H9 (cell line): ENCODE measurements at regions not wholly inside any gene's neighbourhood (a gene's known extent, or its start where the extent isn't known, plus 50 kb on each side); places are given as distances from the start of the nearest gene placed in this dataset.

Experiments used
- DNase-seq: peaks from one replicate; pipeline ENCODE4 v3.0.0-alpha.2; 2017
- H2AFZ ChIP-seq: one replicate; pipeline ENCODE4 v1.6.1; 2013; ENCODE audit warnings: mild to moderate bottlenecking, low read length, control low read depth, moderate library complexity
- H2AK5ac ChIP-seq: 2 replicates; pipeline ENCODE4 v1.6.1; 2013; ENCODE audit warnings: low read length, control low read depth, mixed read lengths; ENCODE audit not compliant: insufficient read length
- H2BK120ac ChIP-seq: one replicate; pipeline ENCODE4 v1.6.1; 2013; ENCODE audit warnings: low read depth, mild to moderate bottlenecking, low read length, control low read depth, inconsistent platforms; ENCODE audit not compliant: poor library complexity, severe bottlenecking
- H2BK12ac ChIP-seq: 2 replicates; pipeline ENCODE4 v1.6.1; 2013; ENCODE audit warnings: low read length, control low read depth, mixed read lengths, low read depth; ENCODE audit not compliant: insufficient read length
- H2BK15ac ChIP-seq: 2 replicates; pipeline ENCODE4 v1.6.1; 2013; ENCODE audit warnings: low read depth, low read length, control low read depth
- H2BK20ac ChIP-seq: one replicate; pipeline ENCODE4 v1.6.1; 2013; ENCODE audit warnings: low read depth, mild to moderate bottlenecking, low read length, control low read depth, inconsistent platforms; ENCODE audit not compliant: poor library complexity, severe bottlenecking
- H2BK5ac ChIP-seq: 2 replicates; pipeline ENCODE4 v1.6.1; 2013; ENCODE audit warnings: low read length, control low read depth, mixed read lengths; ENCODE audit not compliant: insufficient read length
- H3K14ac ChIP-seq: 2 replicates; pipeline ENCODE4 v1.6.1; 2013; ENCODE audit warnings: low read length, control low read depth; ENCODE audit not compliant: insufficient read depth
- H3K18ac ChIP-seq: 2 replicates; pipeline ENCODE4 v1.6.1; 2013; ENCODE audit warnings: low read depth, mild to moderate bottlenecking, mixed read lengths, low read length, control low read depth; ENCODE audit not compliant: insufficient read length
- H3K23ac ChIP-seq: 2 replicates; pipeline ENCODE4 v1.6.1; 2013; ENCODE audit warnings: low read length, control low read depth, mixed read lengths, low read depth; ENCODE audit not compliant: insufficient read length
- H3K23me2 ChIP-seq: 2 replicates; pipeline ENCODE4 v1.6.1; 2013; ENCODE audit warnings: low read depth, mild to moderate bottlenecking, mixed read lengths, low read length, control low read depth; ENCODE audit not compliant: insufficient read length, poor library complexity, severe bottlenecking
- H3K27ac ChIP-seq: 2 replicates; pipeline ENCODE4 v1.5.1; 2013; ENCODE audit warnings: low read length, control low read depth, mixed read lengths, low read depth; ENCODE audit not compliant: insufficient read length
- H3K27me3 ChIP-seq: 2 replicates; pipeline ENCODE4 v1.6.1; 2013; ENCODE audit warnings: low read length, control low read depth, inconsistent platforms; ENCODE audit not compliant: insufficient read depth
- H3K4ac ChIP-seq: 2 replicates; pipeline ENCODE4 v1.6.1; 2013; ENCODE audit warnings: low read depth, mild to moderate bottlenecking, control low read depth, inconsistent platforms, low read length, moderate library complexity
- H3K4me1 ChIP-seq: 2 replicates; pipeline ENCODE4 v1.6.1; 2013; ENCODE audit warnings: low read length, control low read depth, inconsistent platforms; ENCODE audit not compliant: insufficient read depth
- H3K4me2 ChIP-seq: 2 replicates; pipeline ENCODE4 v1.6.1; 2013; ENCODE audit warnings: low read length, control low read depth, mixed read lengths; ENCODE audit not compliant: insufficient read length, insufficient read depth
- H3K56ac ChIP-seq: 2 replicates; pipeline ENCODE4 v1.6.1; 2013; ENCODE audit warnings: low read depth, mild to moderate bottlenecking, mixed read lengths, low read length, control low read depth; ENCODE audit not compliant: insufficient read length
- H3K79me1 ChIP-seq: 2 replicates; pipeline ENCODE4 v1.6.1; 2013; ENCODE audit warnings: low read depth, mild to moderate bottlenecking, moderate library complexity, low read length, control low read depth, inconsistent platforms; ENCODE audit not compliant: insufficient read depth, poor library complexity, severe bottlenecking
- H3K79me2 ChIP-seq: 2 replicates; pipeline ENCODE4 v1.6.1; 2013; ENCODE audit warnings: low read length, control low read depth, inconsistent platforms; ENCODE audit not compliant: insufficient read depth
- H3K9ac ChIP-seq: 2 replicates; pipeline ENCODE4 v1.6.1; 2013; ENCODE audit warnings: low read length, control low read depth, mixed read lengths; ENCODE audit not compliant: insufficient read length; ENCODE audit errors: extremely low read depth
- H3K9me3 ChIP-seq: one replicate; pipeline ENCODE4 v1.6.1; 2013; ENCODE audit warnings: low read depth, low read length, inconsistent platforms; ENCODE audit not compliant: control insufficient read depth
- H3T11ph ChIP-seq: one replicate; pipeline ENCODE4 v1.6.1; 2013; ENCODE audit warnings: mild to moderate bottlenecking, low read length, control low read depth, inconsistent platforms
- H4K20me1 ChIP-seq: one replicate; pipeline ENCODE4 v1.6.1; 2013; ENCODE audit not compliant: control insufficient read depth, insufficient read length, insufficient read depth
- H4K5ac ChIP-seq: 2 replicates; pipeline ENCODE4 v1.6.1; 2013; ENCODE audit warnings: low read depth, mild to moderate bottlenecking, mixed read lengths, low read length, control low read depth; ENCODE audit not compliant: insufficient read length
- H4K8ac ChIP-seq: replicated peaks from 2 replicates; pipeline ENCODE4 v1.6.1; 2013; ENCODE audit warnings: low read length, control low read depth, mixed read lengths, low read depth; ENCODE audit not compliant: insufficient read length
- H4K91ac ChIP-seq: 2 replicates; pipeline ENCODE4 v1.6.1; 2013; ENCODE audit warnings: low read depth, mild to moderate bottlenecking, moderate library complexity, mixed read lengths, low read length, control low read depth; ENCODE audit not compliant: insufficient read length
- H3K27ac Mint-ChIP-seq, 3 experiments: 2 replicates in 2 of 3; 3 replicates in 1 of 3; pipeline ENCODE4 v1.8.0; 2020 to 2021; ENCODE audit warnings: mixed read lengths in 3 of 3, mild to moderate bottlenecking in 1 of 3, moderate library complexity in 1 of 3
- H3K27me3 Mint-ChIP-seq: 2 replicates; pipeline ENCODE4 v1.8.0; 2021; ENCODE audit warnings: low read depth, mild to moderate bottlenecking, moderate library complexity, mixed read lengths
- H3K36me3 Mint-ChIP-seq, 3 experiments: 2 replicates in 2 of 3; 3 replicates in 1 of 3; pipeline ENCODE4 v1.8.0; 2020 to 2021; ENCODE audit warnings: low read depth in 3 of 3, mixed read lengths in 3 of 3; ENCODE audit not compliant: insufficient read depth in 1 of 3
- H3K4me1 Mint-ChIP-seq, 2 experiments: 2 replicates each; pipeline ENCODE4 v1.8.0; 2020; ENCODE audit warnings: mixed read lengths in 2 of 2
- H3K4me3 Mint-ChIP-seq, 2 experiments: 2 replicates in 1 of 2; 3 replicates in 1 of 2; pipeline ENCODE4 v1.8.0; 2020 to 2021; ENCODE audit warnings: mild to moderate bottlenecking in 2 of 2, mixed read lengths in 2 of 2, moderate library complexity in 1 of 2
- H3K9me3 Mint-ChIP-seq, 2 experiments: 2 replicates in 1 of 2; 3 replicates in 1 of 2; pipeline ENCODE4 v1.8.0; 2020; ENCODE audit warnings: mild to moderate bottlenecking in 2 of 2, mixed read lengths in 2 of 2, moderate library complexity in 1 of 2
- CTCF ChIP-seq: fragments of 200-600 bp; sonication (generic); conservative IDR thresholded peaks from 3 replicates; pipeline ENCODE4 v1.8.0; 2021; ENCODE audit warnings: antibody characterized with exemption, mild to moderate bottlenecking
- WGBS: extraction: QIAGEN DNeasy Blood & Tissue Kit; methylation state at CpG from one replicate; pipeline ENCODE4 v1.1.7; 2013; ENCODE audit warnings: missing lambda C conversion rate, low lambda C conversion rate, mixed read lengths; ENCODE audit not compliant: insufficient read length; ENCODE audit errors: extremely low coverage; 5-methylcytosine and 5-hydroxymethylcytosine counted together

- Mint-ChIP-seq H3K27me3 (no peaks in the 10 kb centered on the region), H3K27ac (no peak overlapping the region), H3K4me3 (no peak overlapping the region), H3K36me3 (no peaks in the 10 kb centered on the region), H3K9me3 (no peaks in the 10 kb centered on the region), H3K4me1 (peaks cover 20 to 21% of the 10 kb centered on the region in 2 experiments)
- H3K23me2 ChIP-seq, result no peaks in the 10 kb centered on the region
- no peaks in the 10 kb centered on the region for H3K27me3 ChIP-seq
- no peak overlapping the region for H3K56ac ChIP-seq
- no peak overlapping the region for H2BK20ac ChIP-seq
- no CpG with 5 or more reads among the region's 5 CpGs for WGBS
- no peak overlapping the region for H3K4ac ChIP-seq
- H3T11ph ChIP-seq, result no peak overlapping the region
- no peaks in the 10 kb centered on the region for H3K4me1 ChIP-seq
- H4K5ac ChIP-seq, result no peak overlapping the region
- no peak overlapping the region for H3K27ac ChIP-seq
- no peak overlapping the region for H4K8ac ChIP-seq
- H4K91ac ChIP-seq, result no peak overlapping the region
- no peak overlapping the region for H2AFZ ChIP-seq
- H2BK12ac ChIP-seq, result no peak overlapping the region
- no peak overlapping the region for H2BK15ac ChIP-seq
- H3K9ac ChIP-seq, result no peak overlapping the region
- no peak overlapping the region for H3K18ac ChIP-seq
- no peak overlapping the region for H3K23ac ChIP-seq
- no peaks in the 10 kb centered on the region for H3K9me3 ChIP-seq
- H2AK5ac ChIP-seq, result no peak overlapping the region
- H3K79me1 ChIP-seq, result no peaks in the 10 kb centered on the region
- H4K20me1 ChIP-seq, result no peaks in the 10 kb centered on the region
- H3K4me2 ChIP-seq, result no peak overlapping the region
- no peak overlapping the region for H3K14ac ChIP-seq
- no peak for TF ChIP-seq CTCF
- no peak overlapping the region for H2BK5ac ChIP-seq
- H2BK120ac ChIP-seq, result no peak overlapping the region
- no peaks in the 10 kb centered on the region for H3K79me2 ChIP-seq
- no peak for DNase-seq
These were observed 294.4 kb upstream of the PLXNA2 start for GRCh38 chr1:208538587-208538986.
